GM11168 (cell line): ENCODE measurements at regions not wholly inside any gene's neighbourhood (a gene's known extent, or its start where the extent isn't known, plus 50 kb on each side); places are given as distances from the start of the nearest gene placed in this dataset.

Experiments
- in situ Hi-C: fragments of 300-500 bp; cut with MboI; formaldehyde crosslinking; loops from one replicate; pipeline ENCODE4 v1.12.0; 2022; ENCODE audit warnings: low sequenced_read_pairs; ENCODE audit not compliant: unreplicated experiment

DNA sequence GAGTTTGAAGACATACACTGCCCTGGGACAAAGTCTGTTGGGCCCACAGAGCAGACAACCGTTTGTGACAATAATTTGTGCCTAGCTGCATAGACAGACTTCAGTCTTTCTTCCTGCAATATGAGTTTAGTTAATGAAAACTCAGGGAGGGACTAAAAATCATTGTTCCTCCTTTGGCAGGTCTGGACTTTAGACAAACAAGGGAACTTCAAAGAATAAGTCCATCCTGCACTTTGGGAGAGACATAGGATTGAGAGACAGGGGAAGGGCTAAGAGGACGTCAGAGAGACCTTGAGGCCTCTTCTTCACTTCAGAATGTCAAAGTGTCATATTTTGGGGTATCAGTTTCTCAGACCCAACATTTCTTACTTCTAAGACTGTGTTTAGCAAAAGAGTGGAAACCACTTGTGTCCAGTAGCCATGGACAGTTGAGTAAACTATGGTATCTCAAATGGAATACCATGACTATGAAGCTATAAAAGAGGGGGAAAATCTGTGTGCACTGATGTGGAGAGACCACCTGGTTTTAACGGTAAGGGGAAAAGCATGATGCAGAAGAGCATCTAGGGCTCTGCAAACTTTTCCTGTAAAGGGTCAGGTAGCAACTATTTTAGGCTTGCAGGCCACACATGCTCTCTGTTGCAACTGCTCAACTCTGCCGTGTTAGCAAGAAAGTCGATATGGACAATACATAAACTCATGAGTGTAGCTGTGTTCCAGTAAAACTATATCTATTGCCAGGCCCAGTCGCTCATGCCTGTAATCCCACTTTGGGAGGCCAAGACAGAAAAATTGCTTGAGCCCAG lies 217.8 kb upstream of the SH3BP4 start:
- in situ Hi-C loops, result no loop called here

DNA sequence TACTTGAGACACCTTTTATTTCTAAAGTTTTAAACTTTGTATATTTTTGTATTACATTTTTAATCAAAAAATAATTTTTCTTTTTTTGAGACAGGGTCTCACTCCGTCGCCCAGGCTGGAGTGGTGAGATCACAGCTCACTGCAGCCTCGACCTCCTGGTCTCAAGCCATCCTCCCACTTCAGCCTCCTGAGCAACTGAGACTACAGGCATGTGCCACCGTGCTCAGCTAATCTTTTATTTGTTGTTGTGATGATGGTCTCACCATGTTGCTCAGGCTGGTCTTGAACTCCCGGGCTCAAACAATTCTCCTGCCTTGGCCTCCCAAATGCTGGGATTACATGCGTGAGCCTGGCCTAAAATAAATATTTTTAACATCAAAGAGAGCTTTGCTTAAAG lies 218.7 kb upstream of the SH3BP4 start:
- in situ Hi-C loops, result no loop called here

DNA sequence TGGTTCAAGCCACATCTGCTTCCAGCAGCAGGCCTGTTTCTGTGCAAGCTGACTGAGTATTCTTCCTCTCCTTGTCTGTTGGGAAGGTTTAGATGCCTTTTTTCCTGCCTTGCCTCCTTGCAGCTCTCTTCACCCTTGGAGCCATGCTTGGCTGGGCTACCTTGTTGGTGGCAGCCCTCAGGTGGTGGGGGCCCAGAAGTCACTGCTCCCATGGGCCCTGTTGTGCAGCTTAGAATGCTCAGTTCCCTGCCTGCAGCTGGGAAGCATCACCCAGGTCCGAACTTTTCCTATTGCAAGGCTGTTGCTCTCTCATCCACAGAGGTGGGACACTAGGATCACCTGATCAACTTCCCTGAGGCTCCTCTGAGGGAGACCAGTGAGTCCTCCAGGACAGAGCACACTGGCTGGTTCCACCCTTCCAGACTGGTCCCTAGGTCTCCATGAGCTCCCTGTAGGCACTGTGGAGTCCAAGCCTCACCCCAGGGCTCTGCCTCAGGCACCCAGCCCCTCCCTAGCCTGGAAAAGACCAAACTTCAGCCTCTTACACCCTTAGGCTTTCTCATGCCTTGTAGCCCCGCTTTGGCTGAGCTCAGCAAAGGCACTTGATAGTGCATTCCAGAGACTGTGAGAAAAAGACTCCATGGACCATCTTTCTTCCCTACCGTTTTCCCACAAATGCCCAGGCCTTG lies 219.3 kb upstream of the SH3BP4 start:
- in situ Hi-C loops, result no loop called here

DNA sequence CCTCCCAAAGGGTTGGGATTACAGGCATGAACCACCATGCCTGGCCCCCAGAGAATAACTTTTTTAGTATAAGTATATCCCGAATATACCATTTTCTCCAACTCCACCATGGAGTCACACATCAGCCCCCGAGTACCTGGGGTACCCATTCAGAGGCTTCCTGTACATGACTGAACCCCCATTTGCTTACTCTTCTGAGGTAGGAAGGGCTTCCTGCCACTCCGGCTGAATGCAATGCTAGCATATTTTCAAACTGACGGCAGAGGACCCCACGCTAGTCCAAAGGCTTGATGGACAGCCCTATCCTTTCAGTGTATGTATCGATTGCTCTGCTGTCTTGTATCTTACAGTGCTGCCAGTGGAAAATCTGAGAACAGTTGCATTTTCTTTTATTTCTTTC lies 220.6 kb upstream of the SH3BP4 start:
- in situ Hi-C loops, result no loop called here

DNA sequence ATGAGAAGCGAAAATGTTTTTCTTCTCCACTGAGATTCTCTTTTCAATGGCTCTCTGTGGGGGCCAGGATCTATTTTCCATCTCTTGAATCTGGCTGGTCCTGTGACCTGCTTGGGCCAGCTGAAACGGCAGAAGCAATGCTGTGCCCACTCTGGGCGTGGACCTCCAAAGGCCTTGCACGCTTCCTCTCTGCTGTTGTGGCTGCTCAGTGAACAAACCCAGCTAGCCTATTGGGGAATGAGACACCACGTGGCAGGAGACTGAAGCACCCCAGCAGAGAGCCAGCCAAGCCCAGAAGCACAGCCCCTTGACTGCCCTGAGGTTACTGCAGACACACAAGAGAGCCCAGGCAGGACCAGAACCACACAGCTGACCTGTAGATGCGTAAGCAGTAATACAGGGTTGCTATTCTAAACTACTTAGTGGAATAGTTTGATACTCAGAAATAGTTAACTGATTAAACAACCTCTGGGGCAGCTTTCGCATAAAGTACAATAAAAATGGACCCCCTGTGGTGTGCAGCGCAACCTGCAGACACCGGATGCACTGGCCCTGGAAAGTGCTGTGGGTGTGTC lies 221.7 kb upstream of the SH3BP4 start:
- in situ Hi-C loops, result no loop called here

DNA sequence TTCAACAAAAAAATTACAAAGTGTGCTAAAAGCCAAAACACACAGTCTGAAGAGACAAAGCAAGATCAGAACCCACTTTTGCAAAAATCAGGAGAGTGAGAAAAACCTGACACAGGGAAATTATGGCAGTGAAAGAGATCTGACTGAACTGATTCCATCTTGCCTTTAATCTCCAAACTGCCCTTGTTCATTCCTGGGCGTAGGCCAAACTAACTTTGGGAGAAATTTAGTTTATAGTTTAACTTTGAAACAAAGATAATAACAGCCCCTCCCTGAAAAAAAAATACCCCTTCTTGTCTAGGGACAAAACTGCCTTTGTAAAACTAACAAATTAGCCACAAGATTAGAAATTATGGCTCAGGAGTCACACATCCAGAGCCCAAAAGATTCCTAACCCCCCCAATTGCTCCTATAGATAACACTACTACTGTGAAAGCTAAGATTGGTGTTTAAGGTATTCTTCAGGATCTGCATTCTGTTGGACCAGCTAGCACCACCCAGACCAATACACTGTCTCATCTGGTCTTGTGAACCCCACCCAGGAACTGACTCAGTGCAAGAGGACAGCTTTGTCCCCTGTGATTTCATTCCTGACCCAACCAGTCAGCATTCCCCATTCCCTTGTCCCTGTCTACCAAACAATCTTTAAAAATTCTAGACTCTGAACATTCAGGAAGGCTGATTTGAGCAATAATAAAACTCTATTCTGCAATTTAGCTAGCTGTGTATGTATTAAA lies 226.1 kb upstream of the SH3BP4 start:
- in situ Hi-C loops, result no loop called here

DNA sequence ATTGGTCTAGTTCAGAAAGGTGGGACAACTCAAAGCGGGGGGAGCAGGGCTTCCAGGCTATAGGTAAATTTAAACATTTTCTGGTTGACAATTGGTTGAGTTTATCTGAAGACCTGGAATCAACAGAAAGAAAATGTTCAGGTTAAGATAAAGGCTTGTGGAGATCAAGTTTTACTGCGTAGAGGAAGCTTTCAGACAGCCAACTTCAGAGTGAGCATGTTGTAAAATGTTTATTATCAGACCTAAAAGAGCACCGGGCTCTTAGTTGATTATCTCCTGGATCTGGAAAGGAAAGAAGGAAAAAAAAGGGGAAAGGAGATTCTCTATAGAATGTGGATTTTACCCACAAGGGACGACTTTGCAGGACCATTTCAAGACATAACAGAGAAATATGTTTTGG lies 227.0 kb upstream of the SH3BP4 start:
- in situ Hi-C loops, result no loop called here

DNA sequence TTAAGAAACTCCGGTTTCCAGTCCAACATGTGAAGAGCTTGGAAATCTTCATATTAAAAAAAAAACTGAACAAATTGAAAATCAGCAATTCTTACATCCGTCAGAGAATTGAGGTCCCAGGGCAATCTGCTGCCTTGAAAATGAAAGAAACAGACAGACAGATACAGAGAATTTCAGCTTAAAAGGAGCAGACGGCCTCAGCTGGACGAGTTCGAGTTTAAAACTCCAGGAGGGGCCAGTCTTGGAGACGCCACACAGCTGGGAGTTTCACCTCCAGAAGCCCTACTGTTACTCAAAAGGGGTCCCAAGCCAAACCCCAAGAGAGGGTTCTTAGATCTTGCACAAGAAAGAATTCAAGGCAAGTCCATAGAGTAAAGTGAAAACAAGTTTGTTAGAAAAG lies 226.5 kb upstream of the ARL4C start:
- in situ Hi-C loops, result no loop called here

DNA sequence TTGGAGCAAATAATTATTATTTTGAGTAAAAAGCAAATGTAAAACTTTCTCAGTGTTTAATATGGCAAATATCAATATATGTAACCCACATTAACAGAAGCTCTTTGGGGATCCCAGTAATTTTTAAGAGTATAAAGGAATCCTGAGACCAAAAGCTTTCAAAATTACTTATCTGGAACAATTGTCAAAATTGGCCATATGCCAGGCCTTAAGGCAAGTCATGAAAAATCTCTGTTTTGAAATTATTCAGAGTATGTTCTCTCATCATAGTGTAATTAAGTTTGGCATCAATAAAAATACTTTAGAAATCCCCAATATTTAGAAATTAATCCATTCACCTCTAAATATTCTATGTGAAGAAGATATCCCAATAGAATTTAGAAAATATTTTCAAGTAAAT lies 225.3 kb upstream of the ARL4C start:
- in situ Hi-C loops, result no loop called here

DNA sequence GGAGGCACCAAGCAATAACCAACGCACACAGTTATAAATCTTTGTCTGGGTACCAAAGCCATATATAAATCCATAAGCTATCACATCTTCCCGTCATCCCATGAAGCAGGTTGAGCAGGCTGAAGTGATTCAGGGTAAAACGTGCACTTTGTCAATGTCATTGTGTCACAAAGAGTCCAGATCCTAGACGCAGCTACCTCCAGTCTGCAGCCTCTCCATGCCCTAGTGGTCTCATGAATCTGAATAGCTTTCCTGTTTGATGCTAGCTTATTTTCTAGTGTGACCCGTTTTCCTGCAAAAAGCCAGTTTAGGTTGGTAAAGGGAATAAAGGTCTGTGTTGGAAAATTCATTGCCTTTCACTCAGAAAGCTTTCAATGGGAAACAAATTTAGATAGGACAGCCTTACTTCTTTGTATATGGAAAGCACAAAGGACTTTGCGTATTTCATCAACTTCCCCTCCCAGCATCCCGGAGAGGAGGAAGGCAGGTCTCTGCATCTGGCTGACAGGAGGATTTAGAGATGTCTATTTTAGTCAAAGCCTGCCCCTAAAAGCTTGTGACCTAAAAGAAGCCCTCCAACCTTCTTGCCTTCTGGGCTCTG lies 222.3 kb upstream of the ARL4C start:
- in situ Hi-C loops, result no loop called here

DNA sequence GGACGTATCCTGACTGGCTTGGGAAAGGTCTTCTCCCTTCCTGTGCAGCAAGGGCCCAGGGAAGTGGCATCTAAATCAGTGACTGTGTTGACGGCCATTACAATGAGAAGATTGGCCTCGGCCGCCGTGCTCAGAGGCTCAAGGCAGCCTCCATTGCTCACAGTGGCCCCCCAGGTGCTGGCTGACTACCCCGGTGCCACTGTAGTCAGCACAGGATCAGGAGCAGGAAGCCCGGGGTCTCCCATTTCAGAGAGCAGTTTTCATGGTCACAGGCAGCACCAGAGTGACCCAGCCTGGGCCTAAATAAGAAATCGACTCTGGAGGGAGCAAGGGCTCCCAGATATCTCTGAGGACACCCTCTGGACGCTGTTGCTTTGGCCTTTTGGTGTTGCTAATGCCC lies 219.4 kb upstream of the ARL4C start:
- in situ Hi-C loops, result no loop called here

DNA sequence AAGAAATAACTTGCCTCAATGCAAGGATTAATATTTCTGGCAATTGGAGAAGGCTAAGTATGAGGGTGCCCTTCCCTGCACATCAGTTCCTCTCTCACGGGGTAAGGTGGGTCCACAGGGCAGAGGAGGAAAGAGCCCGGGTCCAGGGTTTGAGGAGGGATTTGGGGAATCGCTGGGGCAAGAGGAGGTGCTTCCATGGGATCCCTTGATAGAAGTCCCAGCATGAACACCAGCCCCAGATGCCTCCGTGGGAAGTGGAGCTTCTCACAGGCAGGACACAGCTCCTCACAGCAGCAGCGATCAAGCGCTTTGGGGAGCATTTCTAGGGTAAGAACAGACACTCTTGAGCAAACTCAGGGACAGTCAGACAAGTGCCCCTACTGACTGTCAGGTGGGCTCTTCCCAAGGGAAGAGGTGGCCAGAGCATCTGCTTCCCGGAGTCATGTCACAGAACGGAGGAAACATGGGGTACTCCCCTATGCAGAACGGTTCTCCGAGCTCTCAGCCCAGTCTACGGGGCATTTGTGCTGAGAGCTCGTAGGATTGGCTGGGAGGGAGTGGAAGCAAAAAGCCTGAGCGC lies 218.9 kb upstream of the ARL4C start:
- in situ Hi-C loops, result no loop called here

DNA sequence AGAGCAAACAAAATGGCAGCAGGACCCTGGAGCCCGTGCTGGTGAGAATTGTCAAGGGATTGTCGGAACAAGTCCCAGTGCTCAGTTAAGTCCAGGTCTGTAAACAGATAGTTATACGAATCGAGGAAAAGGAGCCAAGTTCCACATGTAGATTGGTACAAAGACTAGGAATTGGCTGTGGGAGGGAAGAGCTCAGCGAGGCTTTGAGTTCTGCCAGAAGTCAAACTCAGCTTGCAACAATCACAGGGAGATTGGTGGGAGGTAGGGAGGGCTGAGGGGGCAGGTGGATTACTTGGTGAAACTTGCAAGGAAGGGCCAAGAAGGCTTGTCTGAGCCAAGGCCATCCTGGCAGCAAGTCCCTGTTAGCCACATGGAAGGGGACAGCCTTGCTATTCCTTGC lies 217.8 kb upstream of the ARL4C start:
- in situ Hi-C loops, result no loop called here

DNA sequence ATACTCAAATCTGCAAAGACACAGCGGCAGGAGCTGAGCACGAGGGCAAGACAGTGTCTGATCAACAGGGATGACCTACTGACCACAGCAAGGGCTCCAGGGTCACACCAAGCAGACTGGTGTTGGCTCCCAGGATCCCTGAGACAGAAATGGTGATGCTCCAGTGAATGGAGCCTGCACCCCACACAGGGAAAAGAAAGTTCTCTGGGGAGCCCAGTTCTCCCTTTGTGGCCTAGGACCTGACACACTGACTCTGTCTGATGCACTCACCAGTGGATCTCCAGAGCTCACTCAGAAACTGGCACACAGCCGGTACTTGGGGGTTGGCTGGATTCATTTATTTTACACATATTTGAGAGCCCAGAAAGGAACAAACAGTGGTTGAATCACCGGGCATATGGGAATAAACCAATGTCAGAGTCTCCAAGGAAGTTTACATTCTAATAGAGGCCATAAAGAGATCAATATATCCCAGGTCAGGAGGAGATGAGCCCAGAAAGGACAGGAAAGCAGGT lies 215.6 kb upstream of the ARL4C start:
- in situ Hi-C loops, result no loop called here

DNA sequence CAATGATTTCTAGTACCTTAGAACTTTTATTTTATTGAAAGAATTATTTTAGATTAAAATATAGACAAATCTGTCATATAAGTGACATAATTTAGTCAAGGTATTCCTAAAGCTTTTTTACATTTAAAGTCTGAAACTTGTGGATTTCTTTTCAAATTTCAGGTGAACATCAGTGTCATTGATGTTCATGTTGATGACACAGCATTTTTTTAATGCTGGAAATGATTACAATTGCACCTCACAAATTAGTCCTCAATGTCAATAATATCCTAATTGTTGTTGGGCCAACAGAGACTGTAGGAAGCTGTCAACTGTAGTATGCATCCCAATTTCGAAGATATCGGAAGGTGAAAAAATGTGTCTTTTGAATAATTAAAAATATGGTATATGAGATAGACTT lies 214.4 kb upstream of the ARL4C start:
- in situ Hi-C loops, result no loop called here

DNA sequence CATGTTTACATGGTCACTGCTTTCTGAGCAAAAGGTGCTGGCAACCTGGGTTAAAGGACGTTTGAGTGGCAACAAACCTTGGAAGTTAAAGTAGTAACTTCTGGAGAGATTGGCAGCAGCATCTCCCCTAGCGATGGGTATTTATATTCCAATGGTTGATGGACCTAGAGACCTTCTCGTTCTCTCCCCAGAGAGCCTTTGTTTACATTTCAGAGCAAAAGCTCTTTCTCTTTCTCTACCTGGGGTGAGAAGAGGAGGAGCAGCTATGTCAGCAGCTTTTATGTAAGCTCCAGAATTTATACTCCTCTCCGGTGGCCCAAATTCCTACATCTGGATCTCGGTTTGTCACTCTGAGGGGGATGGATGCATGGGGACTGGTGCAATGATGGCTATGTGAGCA lies 213.7 kb upstream of the ARL4C start:
- in situ Hi-C loops, result no loop called here

DNA sequence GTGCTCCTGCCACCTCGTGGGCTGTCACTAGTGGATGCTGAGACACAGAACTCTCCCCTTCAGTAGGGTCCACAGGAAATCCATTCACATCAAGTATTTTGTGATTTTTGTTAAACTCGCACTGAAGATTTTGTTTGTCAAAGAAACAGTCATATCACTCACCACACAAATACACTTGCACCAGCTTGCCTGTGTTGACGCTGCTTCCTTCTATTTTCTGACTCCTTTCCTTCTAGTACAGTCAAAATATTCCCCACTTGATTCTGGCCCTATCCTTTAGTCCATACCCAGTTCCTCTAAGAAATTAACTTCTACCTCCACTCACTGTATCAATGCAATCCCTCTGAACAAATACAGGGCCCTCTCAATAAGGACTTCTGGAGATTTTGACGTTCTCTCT lies 213.2 kb upstream of the ARL4C start:
- in situ Hi-C loops, result no loop called here

DNA sequence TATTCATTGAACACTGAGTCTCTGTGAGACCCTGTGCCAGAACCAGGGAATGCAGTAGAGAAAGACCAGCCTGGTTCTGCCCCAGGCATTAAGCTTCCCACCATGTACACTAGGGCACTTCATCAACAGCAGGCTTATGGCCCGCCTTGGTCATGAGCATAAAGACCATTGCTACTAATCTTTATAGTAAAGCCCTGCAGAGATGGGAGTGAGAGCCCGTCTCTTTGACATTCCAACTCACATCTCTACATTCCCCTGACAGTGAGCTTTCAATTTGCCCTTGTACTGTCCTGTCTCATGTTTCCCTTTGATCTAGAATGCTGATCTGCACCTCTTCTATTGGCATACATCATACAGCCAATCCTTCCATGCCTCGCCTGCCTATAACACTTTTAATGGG lies 211.8 kb upstream of the ARL4C start:
- in situ Hi-C loops, result no loop called here

DNA sequence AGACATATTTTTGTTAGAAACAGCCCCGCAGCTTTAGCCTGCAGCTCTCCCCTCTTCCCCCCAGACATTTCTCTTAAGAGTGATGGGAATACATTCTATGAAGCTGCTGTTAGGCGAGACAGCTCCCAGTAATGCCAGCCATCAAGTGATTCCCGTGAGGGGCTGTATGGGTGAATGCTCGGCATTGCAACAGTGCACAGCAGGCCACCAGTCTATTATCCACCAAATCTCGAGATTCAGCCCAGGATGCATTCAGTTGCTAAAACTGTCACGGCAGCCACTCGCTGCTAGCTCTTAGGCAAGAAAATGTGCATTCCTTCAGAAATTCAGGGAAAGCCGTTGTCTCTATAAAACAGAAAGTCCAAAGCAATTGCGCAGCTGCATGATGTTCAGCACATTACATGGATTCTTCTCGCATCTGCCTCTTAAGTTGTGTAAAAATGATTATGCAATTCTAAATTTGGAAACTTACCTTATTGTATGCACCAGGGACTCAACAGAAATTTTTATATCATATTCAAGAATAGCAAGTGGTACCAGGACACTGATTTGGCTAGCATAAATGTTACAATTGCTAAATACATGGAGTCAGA lies 211.3 kb upstream of the ARL4C start:
- in situ Hi-C loops, result no loop called here

DNA sequence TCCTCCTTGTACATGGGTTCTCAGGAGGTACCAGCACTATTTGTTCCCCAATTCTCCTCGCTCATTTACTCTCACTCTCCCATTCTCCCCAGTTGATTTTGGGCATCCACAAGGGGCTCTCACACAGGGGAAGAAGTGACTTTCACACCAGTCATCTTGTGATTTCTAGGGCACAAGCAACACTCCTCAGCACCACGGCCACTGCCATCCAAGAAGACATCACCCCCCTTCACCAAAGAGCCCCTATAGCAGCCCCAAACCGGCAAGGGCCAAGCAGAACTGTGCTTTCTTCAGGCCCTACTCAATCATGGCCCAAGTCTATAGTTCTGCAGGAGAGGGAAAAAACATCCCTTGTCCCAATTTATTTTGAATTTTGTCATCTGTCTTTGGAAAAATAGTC lies 209.2 kb upstream of the ARL4C start:
- in situ Hi-C loops, result no loop called here
